ENCODE measurements at regions not wholly inside any gene's neighbourhood (a gene's known extent, or its start where the extent isn't known, plus 50 kb on each side); places are given as distances from the start of the nearest gene placed in this dataset.
A peak's percentile ranks its signal among the peaks of the same experiment; 100 is the strongest.

DNA sequence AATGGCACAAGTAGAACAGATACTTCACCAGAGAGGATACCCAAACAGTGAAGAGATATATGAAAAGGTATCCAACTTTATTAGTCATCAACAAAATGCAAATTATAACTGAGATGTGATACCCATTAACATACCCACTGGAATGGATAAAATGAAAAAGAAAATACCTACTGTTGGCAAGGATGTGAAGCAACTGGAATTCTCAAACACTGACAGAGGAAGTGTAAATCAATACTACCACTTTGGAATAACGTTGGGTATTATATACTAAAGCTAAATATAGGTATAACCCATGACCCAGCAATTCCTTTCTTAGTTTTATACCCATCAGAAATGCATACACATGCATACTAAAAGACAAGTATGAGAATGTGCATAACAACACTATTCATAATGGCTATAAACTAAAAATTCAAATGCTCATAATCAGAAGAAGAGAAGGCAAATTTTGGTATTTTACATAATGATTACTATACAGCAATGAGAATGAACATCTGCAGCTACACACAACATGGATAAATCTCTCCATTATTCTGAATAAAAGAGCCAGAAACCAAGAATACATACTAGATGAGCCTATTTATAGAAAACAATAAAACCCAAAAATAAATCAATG is 80.6 kb downstream of the RPL27A start:
- TF ChIP-seq, protein P1, sequence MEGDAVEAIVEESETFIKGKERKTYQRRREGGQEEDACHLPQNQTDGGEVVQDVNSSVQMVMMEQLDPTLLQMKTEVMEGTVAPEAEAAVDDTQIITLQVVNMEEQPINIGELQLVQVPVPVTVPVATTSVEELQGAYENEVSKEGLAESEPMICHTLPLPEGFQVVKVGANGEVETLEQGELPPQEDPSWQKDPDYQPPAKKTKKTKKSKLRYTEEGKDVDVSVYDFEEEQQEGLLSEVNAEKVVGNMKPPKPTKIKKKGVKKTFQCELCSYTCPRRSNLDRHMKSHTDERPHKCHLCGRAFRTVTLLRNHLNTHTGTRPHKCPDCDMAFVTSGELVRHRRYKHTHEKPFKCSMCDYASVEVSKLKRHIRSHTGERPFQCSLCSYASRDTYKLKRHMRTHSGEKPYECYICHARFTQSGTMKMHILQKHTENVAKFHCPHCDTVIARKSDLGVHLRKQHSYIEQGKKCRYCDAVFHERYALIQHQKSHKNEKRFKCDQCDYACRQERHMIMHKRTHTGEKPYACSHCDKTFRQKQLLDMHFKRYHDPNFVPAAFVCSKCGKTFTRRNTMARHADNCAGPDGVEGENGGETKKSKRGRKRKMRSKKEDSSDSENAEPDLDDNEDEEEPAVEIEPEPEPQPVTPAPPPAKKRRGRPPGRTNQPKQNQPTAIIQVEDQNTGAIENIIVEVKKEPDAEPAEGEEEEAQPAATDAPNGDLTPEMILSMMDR (IDR thresholded peaks at IDR 0.05), result no peak
- Mint-ChIP-seq H3K36me3 (ENCODE audit: unreplicated experiment) (peaks cover 9% of the 10 kb centered on the region), H3K4me1 (ENCODE audit: unreplicated experiment) (peaks cover 36% of the 10 kb centered on the region), H3K27me3 (ENCODE audit: unreplicated experiment) (no peaks in the 10 kb centered on the region), H3K27ac (ENCODE audit: unreplicated experiment) (peak overlapping the region; percentile 42), H3K9me3 (ENCODE audit: unreplicated experiment) (no peaks in the 10 kb centered on the region), H3K4me3 (ENCODE audit: unreplicated experiment) (no peak overlapping the region)
- no peak for DNase-seq (ENCODE audit: extremely low spot score, unreplicated experiment)

DNA sequence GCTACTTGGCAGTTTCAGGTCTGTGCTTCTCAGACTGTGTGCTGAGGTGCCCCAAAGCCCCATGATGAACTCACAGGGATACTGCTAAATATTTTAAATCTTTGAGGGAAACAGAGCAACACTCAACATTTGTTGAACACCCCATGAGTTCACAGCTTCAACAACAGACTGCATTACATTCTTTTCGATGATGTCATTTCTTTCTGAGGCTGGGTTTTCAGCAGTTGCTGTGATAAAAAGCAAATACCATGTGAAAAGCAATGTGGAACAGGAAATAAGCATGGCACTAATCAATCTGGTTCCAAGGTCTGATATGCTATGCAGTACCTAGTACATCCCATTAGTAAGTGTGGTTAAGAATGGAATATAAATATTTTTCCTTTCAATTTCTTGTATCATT is 82.7 kb downstream of the RPL27A start:
- no peak overlapping the region for H3K4me3 Mint-ChIP-seq (ENCODE audit: unreplicated experiment)
- peak overlapping the region; percentile 40 for H3K27ac Mint-ChIP-seq (ENCODE audit: unreplicated experiment)
- peaks cover 48% of the 10 kb centered on the region for H3K4me1 Mint-ChIP-seq (ENCODE audit: unreplicated experiment)
- no peak for DNase-seq (ENCODE audit: extremely low spot score, unreplicated experiment)
- H3K27me3 Mint-ChIP-seq (ENCODE audit: unreplicated experiment), result no peaks in the 10 kb centered on the region
- TF ChIP-seq, protein P1 (IDR thresholded peaks at IDR 0.05), result no peak
- H3K9me3 Mint-ChIP-seq (ENCODE audit: unreplicated experiment), result no peaks in the 10 kb centered on the region
- H3K36me3 Mint-ChIP-seq (ENCODE audit: unreplicated experiment), result peaks cover 9% of the 10 kb centered on the region

DNA sequence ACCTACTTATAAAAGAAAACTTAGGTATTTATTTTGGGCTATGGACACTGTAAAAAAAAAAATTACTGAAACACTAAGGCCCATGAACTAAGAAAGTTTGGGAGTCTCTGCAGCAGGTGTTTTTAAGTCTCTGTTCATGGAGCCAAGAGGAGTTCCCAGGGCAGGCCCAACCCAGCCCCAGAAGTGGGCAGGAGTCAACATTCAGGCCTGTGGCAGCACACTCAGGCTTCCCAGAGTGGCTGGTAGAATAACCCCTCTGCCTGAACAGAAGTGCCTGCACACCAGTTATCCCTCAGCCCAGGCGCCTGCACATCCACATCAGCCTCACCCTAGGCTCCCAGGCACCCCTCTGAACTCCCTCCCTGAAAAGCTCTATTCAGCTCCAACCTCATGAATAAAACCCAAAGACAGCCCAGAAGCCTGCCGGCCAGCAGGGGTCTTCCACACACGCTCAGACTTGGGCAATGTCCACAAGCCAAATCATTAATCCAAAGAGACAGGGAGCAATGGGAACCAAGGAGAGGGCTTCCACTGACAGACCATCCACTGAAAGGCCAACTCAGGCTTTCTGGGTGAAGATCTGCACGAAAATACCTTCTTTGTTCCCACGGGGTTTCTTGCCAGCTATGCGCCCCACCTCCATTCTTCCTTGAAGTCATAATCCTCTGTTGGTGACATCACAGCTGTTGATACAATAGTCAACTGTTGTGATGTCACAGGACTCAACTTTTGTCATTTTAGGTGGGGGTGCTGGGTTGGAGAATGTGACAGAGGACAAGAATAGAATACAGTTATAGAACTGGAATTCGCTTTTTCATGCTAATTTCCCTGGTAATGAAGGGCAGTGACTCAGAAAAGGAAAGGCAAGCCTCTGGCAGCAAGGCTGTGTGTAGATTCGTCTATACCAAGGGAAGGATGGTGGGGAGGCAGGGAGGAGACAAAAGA is 83.7 kb downstream of the RPL27A start:
- TF ChIP-seq, protein P1 (IDR thresholded peaks at IDR 0.05), result no peak
- Mint-ChIP-seq H3K4me1 (ENCODE audit: unreplicated experiment) (peaks cover 53% of the 10 kb centered on the region), H3K27ac (ENCODE audit: unreplicated experiment) (peak overlapping the region; percentile 9), H3K9me3 (ENCODE audit: unreplicated experiment) (no peaks in the 10 kb centered on the region), H3K27me3 (ENCODE audit: unreplicated experiment) (no peaks in the 10 kb centered on the region), H3K4me3 (ENCODE audit: unreplicated experiment) (no peak overlapping the region), H3K36me3 (ENCODE audit: unreplicated experiment) (peaks cover 11% of the 10 kb centered on the region)
- no peak for DNase-seq (ENCODE audit: extremely low spot score, unreplicated experiment)

DNA sequence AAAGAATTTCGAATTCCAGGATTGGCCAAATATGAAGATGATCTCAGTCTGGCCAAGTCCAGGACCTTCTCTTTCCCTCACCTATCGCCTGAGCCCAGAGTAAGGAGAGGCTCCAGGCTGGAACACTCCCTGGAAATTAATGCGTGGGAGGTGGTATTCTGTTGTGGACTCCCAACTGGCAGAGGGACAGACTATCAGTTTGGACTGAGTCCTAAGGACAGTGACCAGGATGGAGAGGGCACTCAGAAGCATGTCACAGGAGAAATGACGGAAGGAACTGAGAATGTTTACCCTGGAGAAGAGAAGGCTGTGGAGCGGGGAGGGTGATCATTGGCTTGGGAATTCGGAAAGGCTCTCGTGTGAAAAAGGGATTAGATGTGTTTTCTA is 84.4 kb downstream of the RPL27A start:
- DNase-seq (ENCODE audit: extremely low spot score, unreplicated experiment), result no peak
- H3K36me3 Mint-ChIP-seq (ENCODE audit: unreplicated experiment), result peaks cover 13% of the 10 kb centered on the region
- no peaks in the 10 kb centered on the region for H3K27me3 Mint-ChIP-seq (ENCODE audit: unreplicated experiment)
- no peaks in the 10 kb centered on the region for H3K9me3 Mint-ChIP-seq (ENCODE audit: unreplicated experiment)
- H3K4me1 Mint-ChIP-seq (ENCODE audit: unreplicated experiment), result peaks cover 58% of the 10 kb centered on the region
- no peak overlapping the region for H3K27ac Mint-ChIP-seq (ENCODE audit: unreplicated experiment)
- TF ChIP-seq, protein P1 (IDR thresholded peaks at IDR 0.05), result no peak
- no peak overlapping the region for H3K4me3 Mint-ChIP-seq (ENCODE audit: unreplicated experiment)

DNA sequence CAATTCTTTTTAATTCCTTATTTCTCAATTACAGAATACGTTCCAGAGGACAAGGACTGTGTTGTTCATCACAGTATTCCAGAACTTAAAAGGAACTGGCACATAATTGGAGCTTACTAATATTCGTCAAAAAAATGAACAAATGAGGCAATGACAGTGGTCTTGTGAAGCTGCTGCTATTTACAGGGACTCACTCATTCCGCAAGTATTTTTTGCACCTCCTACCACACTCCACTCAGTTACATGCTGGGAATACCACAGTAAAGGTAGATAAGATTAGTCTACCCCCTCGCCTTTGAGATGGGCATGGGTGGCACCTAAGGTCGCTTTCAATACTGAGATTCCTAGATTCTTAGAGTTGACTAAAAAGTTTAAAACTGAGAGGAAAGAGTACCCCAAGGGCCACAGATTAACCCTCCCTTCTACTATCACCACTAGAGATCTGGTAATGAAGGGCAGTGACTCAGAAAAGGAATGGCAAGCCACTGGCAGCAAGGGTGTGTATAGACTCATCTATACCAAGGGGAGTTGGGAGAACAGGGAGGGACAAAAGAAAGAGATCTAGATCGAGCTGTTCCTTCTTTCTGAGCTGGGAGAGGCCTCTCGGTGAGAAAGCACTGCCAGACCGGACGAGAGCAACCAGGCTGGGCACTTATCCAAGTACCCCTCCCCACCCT is 85.0 kb downstream of the RPL27A start:
- DNase-seq (ENCODE audit: extremely low spot score, unreplicated experiment), result no peak
- TF ChIP-seq, protein P1 (IDR thresholded peaks at IDR 0.05), result no peak
- H3K4me1 Mint-ChIP-seq (ENCODE audit: unreplicated experiment), result peaks cover 64% of the 10 kb centered on the region
- H3K36me3 Mint-ChIP-seq (ENCODE audit: unreplicated experiment), result peaks cover 15% of the 10 kb centered on the region
- no peaks in the 10 kb centered on the region for H3K27me3 Mint-ChIP-seq (ENCODE audit: unreplicated experiment)
- H3K27ac Mint-ChIP-seq (ENCODE audit: unreplicated experiment), result peak overlapping the region; percentile 18
- no peak overlapping the region for H3K4me3 Mint-ChIP-seq (ENCODE audit: unreplicated experiment)
- H3K9me3 Mint-ChIP-seq (ENCODE audit: unreplicated experiment), result no peaks in the 10 kb centered on the region

Data from osteocyte (in vitro differentiated cells).